Activated CD4-positive, CD25-positive, alpha-beta regulatory T cell treated with anti-CD3 and anti-CD28 coated beads, Interleukin-2, amount 50 U/mL, for 24 hours (primary cell): ENCODE measurements at regions not wholly inside any gene's neighbourhood (a gene's known extent, or its start where the extent isn't known, plus 50 kb on each side); places are given as distances from the start of the nearest gene placed in this dataset.

Source experiments
- ATAC-seq, 2 donors: fragments of 150-1000 bp; cut with Tn5 transposase; one replicate each; pipeline ENCODE4 v1.10.0; 2021; ENCODE audit warnings: mild to moderate bottlenecking in 1 of 2, moderate library complexity in 1 of 2

- ATAC-seq = no peak
Observed at GRCh38 chr7:125661006-125661405, 731.4 kb upstream of the POT1 start.

- ATAC-seq = no peak
Observed at GRCh38 chr7:125654076-125654475, 724.5 kb upstream of the POT1 start.

- ATAC-seq = no peak
Observed at GRCh38 chr7:125651823-125652528, 722.4 kb upstream of the POT1 start.

GRCh38 chr7:125648543-125648942 is 718.9 kb upstream of the POT1 start:
- no peak for ATAC-seq

- no peak for ATAC-seq
Observed at GRCh38 chr7:125645770-125646169, 716.1 kb upstream of the POT1 start.

- ATAC-seq = no peak
Observed at GRCh38 chr7:125644109-125644508, 714.5 kb upstream of the POT1 start.

- no peak for ATAC-seq
Observed at GRCh38 chr7:125643302-125643701, 713.7 kb upstream of the POT1 start.

- ATAC-seq = no peak
Observed at GRCh38 chr7:125641884-125642283, 712.3 kb upstream of the POT1 start.

GRCh38 chr7:125636320-125636962 is 706.8 kb upstream of the POT1 start:
- no peak for ATAC-seq

GRCh38 chr7:125618516-125618915 is 688.9 kb upstream of the POT1 start:
- no peak for ATAC-seq

- no peak for ATAC-seq
Observed at GRCh38 chr7:125611582-125611981, 682.0 kb upstream of the POT1 start.

GRCh38 chr7:125606671-125607070 is 677.0 kb upstream of the POT1 start:
- ATAC-seq = no peak

GRCh38 chr7:125605241-125605640 is 675.6 kb upstream of the POT1 start:
- ATAC-seq = no peak

GRCh38 chr7:125602441-125602840 is 672.8 kb upstream of the POT1 start:
- ATAC-seq = no peak

- ATAC-seq = peak in 1 of 2 donors; percentile 30
Observed at GRCh38 chr7:125599387-125599786, 669.8 kb upstream of the POT1 start.

- ATAC-seq = no peak
Observed at GRCh38 chr7:125592331-125592730, 662.7 kb upstream of the POT1 start.

GRCh38 chr7:125573126-125573525 is 643.5 kb upstream of the POT1 start:
- ATAC-seq = no peak

GRCh38 chr7:125572414-125572813 is 642.8 kb upstream of the POT1 start:
- ATAC-seq = no peak

- ATAC-seq = no peak
Observed at GRCh38 chr7:125568799-125569198, 639.2 kb upstream of the POT1 start.

GRCh38 chr7:125567686-125568085 is 638.1 kb upstream of the POT1 start:
- ATAC-seq = no peak

GRCh38 chr7:125563964-125564529 is 634.4 kb upstream of the POT1 start:
- no peak for ATAC-seq

GRCh38 chr7:125563557-125563956 is 633.9 kb upstream of the POT1 start:
- ATAC-seq = no peak

- no peak for ATAC-seq
Observed at GRCh38 chr7:125561006-125561405, 631.4 kb upstream of the POT1 start.

- ATAC-seq = no peak
Observed at GRCh38 chr7:125559921-125560320, 630.3 kb upstream of the POT1 start.
